ENCODE measurements at regions not wholly inside any gene's neighbourhood (a gene's known extent, or its start where the extent isn't known, plus 50 kb on each side); places are given as distances from the start of the nearest gene placed in this dataset.

GRCh38 chr2:40030456-40030975 lies 251.5 kb upstream of the THUMPD2 start:
- TF ChIP-seq CTCF (IDR thresholded peaks at IDR 0.05) (no peak), POLR2A (IDR thresholded peaks at IDR 0.05) (no peak)
